HG02885 (cell line): ENCODE measurements at regions not wholly inside any gene's neighbourhood (a gene's known extent, or its start where the extent isn't known, plus 50 kb on each side); places are given as distances from the start of the nearest gene placed in this dataset.
"Not testable (repeated sequence)": the region's sequence is repeated elsewhere in the genome, so short reads cannot be mapped to it uniquely, and the experiment has no call there.

Experiments used
- ATAC-seq: cut with Tn5 transposase; IDR thresholded peaks from one replicate; pipeline ENCODE4 v1.9.1; 2021; ENCODE audit warnings: mild to moderate bottlenecking; ENCODE audit not compliant: unreplicated experiment, poor library complexity

DNA sequence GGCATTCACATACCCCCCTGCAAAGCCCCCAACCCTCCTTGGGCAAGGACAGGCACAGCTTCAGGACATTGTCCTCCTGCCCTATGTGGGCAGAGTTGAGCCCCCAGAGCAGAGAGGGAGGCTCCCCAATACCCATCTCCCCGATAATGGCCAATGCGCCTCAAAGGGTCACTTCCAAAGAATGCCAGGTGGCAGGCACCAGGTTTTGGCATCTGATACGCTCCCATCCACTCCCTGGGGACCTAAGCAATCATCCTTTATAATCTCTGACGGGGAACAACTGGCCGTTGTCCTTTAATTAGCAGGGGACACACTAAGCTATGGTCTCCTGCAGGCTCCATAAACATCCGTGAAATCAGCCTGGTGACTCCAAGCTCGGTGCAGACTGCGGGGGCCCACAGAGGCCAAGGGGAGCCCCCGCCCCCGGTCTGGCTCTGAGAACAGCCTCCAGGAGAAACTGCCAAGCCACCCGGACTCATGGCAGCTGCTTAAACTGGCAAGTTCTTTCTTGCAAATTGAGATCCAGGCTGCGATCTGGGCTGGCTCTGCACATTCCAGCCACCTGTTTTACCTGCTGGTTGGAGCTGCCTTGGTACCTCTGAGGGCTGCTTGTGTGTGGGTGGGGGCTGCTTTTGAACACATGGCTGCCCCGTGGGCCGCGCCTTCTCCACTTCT, 123.2 kb upstream of the SULF2 start:
- ATAC-seq = not testable (repeated sequence)

DNA sequence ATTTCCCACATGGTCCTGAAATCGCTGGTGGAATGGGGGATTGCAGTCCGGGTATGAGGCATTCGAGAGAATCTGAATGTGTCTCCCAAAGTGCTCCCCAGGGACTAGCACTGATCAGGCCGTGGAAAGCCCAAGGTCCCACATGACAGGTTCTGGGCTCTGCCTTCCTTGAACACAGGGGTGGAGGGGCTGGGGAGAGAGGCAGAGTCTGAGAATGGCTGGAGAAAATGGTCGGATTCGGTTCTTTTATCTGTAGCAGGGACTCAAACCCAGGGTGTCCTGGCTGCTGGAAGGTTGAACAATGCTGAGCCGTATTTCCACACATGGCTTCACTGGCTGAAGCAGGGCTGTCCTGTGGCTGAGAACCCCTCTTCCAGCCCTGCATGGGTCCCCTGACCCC, 122.7 kb upstream of the SULF2 start:
- not testable (repeated sequence) for ATAC-seq

DNA sequence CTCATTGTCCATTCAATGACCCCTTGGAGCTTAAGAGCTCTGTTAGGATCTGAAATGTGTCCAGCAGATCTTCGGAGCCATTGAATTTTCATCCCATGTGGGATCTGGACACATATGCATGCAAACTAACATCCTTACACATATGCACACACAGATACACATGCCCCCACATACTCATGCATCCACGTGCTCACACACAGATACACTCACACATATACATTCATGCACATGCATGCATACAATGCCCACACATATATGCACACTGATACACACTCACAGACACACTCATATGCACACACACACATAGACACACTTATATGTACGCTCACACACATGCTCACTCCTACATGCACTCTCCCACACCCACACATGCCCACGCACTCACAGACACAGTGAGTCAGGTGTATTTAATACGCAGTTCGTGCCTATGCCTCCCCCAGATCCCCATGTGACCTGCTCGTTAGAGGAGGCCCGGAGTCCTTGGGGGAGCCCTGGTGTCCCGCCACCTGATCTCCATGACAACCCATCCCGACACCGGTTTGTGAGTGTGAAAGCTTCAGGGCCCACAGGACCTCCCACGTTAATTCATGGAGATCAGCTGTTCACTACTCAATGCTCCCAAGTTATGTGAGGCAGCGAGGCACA, 121.9 kb upstream of the SULF2 start:
- ATAC-seq = no peak

DNA sequence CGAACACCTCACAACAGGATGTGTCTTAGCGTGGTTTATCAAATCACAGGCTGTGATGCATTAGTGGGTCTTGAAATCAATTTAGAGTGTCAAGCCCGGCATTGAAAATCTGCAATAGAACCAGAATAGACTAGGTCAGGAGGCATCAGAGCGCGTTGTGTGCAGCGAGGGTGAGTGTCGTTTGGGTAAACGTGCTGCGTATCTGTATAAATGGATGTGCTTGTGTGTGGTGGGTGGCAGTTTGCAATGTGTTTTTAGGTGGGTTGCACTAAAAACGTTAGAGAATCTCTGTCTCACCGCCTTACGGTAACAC, 121.0 kb upstream of the SULF2 start:
- ATAC-seq = no peak

DNA sequence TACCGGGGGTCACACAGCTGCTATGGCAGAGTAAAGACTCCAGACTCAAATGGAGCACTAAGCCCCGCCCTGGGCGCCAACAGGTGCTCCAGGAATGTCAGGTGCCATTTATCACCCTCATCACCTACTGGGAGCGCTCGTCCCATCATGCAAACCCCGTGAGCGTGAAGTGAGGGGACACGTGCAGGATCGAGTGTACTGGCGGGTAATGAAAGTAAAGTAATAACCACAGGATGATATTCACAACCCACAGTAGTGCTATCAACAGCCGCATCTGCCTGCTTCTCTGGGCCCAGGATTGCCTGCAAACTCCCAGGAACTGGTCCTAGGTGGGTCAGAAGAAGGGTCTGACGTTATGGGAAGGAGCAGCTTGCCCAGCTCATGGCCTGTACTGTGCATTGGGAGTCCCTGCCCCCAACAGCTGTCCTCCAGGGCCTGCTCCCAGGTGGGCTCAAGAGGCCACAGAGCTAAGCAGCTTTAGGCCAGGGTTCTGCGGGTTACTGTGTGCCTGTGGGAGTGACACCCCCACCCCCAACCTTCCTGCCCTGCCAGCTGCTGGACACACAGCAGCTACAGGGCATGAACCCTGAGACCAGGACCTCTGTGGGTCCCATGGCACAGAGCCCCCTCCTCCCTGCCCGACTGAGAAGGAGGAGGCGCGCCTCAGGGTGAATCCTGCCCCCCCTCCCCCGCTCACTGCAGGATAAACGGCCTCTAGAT, 120.5 kb upstream of the SULF2 start:
- no peak for ATAC-seq

DNA sequence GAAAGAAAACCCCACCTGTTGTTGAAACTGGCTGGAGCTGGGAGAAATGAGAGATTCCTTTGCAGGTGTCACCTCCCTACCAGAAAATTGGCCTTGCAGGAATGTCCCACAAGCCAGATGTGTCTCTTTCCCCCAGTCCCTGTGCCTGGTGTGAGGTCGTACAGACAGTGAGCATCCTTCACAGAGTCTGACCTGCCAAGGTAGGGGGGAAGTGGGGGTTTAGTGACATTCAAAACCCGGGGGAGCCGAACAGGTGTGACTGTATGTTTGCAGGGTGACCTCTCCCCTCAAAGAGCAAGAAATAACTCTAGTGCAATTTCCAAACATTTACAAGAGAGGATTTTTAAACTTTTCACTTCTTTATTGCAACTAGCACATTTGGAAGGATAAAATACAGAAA, 117.7 kb upstream of the SULF2 start:
- not testable (repeated sequence) for ATAC-seq

DNA sequence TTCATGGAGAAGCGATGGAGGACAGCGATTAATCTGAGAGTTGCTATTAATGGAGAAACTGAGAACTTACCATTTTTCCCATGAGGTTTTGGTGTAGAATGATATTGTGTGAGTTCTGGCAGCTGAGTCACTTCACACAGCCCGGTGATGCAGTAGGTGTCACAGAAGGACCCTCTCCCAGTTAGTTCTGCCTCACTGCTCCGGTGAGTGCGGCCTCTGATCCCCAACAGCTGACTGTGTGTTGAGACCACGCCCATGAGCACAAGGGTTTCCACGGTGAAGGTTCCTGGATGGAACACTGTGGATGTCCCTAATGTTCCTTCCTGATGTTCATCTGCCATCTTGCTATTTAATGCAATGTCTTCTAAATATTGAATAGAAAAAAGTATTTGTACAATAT, 114.0 kb upstream of the SULF2 start:
- ATAC-seq = not testable (repeated sequence)

DNA sequence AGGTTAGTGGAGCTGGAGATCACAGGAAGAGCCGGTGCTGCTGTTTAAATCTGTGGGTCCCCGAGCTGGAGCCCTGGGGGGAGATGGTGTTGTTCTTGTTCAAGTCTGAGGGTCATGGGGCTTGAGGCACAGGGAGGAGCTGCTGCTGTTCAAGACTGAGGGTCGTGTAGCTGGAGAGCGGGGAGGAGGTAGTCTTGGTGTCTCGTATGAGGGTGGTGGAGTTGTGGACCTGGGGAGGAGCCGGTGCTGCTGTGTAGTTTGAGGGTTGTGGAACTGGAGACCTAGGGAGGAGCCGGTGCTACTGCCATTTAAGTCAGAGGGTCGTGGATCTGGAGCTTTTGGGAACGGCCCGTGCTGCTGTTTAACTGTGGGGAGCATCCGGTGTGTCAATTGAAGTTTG, 112.2 kb upstream of the SULF2 start:
- ATAC-seq = no peak

DNA sequence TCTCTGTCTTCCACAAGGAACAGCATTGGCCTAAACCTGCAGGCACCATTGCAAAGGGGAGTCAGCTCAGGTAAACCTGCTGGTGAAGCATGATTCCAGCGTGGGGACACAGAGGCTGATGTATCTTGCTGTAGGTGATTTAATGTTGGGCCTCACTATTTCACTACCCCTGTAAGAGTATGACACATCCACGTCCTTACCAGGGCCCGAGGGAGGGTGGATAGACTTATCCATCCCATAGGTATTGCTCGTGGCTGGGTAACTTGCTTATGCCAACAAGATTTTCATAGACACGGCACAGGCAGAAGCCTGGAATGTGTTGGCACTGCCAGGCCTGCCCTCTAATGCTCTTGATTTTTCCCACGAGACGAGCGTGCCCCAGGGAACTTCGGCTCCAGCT, 107.4 kb upstream of the SULF2 start:
- not testable (repeated sequence) for ATAC-seq

DNA sequence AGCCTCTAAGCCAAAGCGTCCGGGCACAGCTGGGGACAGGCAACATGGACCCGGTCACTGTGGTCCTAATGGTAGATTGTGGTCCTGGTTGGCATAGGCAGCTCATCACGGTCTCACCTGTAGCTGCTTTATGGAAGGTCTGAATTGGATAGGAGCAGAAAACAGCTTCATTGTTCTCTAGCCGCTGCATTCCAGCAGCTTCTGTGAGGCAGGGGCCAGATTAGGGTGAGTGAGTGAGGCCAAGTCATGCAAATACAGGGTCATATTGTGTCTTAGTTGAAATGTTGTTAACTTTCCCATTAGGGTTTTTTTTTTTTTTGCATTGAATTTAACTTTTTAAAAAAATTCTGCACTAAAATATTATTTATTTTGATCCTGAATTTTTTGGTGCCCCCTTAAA, 105.4 kb upstream of the SULF2 start:
- ATAC-seq = not testable (repeated sequence)

DNA sequence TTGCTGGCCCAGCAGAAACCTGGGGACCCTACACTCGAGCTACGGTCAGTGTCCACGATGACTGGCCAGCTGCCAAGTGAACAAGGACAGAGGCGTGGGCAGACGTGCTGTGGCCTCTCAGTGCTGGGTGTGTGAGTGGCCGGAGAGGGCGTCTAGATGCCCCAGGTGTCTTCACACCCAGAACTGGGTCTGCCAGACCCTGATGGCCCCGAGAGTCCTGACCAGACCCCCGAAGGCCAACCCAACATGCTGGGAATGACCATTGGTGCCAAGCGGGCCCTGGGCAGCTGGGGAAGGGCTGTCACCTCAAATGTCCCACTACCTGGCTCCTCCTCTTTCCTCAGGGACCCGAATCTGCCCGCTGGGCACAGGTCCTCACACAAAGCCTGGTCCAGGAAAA, 104.5 kb upstream of the SULF2 start:
- ATAC-seq = not testable (repeated sequence)

DNA sequence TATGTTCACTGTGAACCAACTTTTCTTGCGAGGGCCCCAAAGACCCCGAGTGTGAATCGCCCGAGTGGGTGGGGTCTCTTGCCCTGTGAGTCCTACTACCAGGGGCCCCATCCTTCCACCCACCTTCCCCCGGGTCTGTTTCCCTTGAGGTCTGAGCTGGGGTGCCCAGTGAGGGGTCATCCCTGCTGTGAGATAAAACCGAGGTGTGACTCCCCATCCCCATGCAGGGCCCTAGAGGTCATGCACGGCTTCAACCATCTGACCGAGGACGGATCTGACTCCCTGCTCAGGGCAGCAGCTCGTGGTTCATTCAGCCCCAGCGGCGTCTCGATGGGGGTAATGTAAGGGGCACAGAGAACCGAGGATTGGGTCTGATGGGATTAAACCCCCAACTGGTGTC, 103.1 kb upstream of the SULF2 start:
- ATAC-seq = no peak

DNA sequence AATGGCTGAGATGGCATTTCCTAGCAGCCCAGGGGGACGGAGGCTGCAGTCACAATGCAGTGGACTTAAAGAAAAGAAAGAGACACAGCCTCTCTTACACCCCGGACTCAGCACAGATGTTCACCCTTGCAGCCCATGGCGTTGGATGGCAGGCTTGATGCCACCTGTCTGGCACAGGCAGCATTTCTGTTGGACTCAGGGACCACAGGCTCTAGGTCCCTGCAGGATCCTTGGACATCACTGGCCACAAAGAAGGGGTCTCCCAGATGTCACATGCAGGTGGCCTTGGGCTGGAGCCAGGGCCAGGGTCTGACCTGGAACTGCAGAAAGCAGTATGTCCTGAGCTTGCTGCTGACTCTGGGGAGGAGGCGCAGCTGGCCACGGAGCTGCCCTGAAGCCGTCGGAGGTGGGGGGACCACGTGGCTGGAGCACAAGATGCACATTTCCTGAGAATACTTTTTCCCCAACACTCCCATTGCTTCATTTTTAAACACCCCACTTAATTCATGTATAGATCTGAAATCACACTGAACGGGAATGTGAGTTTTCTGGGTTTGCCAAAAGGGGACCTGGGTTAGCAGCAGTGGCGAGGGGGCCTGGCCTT, 102.3 kb upstream of the SULF2 start:
- ATAC-seq = no peak

DNA sequence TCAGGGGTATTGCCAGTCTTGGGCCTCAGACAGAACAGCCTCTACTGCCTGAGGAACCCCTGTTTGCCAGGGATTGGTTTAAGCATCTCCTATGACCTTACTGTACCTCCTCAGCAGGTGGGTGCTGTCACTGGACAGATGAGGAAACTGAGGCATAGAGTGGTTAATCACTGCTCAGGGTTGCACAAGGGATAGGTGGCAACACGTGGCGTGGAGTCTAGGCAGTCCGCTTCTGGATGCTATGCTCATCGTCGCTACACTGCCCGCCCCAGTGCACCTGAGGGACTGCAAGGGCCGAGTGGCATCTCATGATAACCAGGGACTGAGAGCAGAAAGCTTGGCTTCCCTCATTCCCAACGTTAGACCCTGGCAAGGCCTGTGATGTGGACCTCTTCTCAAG, 101.8 kb upstream of the SULF2 start:
- no peak for ATAC-seq

DNA sequence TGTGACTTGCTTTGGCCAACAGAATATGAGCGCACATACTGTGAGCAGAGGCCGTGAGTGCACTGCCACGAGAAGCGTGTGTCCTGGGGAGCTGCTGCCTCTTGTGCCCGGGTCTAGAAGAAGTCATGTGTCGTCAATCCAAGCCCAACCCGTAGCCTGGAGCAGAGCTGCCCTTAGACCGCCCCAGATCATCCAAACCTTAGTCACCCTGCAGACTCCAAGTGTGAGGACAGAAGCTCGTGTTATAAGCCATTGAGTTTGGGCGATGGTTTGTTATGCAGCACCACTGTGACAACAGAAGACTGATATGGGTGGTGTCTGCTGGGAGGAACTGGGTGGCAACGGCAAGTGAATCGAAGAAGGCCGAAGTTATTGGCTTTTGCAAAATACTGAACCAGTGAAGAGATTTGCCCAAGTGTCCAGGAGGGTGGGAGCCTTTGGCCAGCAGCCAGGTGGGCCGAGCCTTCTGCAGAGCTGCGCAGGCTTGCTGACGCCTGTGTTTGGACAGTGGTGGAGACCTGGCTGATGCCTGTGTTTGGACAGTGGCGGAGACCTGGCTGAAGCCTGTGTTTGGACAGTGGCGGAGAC, 101.3 kb upstream of the SULF2 start:
- no peak for ATAC-seq

DNA sequence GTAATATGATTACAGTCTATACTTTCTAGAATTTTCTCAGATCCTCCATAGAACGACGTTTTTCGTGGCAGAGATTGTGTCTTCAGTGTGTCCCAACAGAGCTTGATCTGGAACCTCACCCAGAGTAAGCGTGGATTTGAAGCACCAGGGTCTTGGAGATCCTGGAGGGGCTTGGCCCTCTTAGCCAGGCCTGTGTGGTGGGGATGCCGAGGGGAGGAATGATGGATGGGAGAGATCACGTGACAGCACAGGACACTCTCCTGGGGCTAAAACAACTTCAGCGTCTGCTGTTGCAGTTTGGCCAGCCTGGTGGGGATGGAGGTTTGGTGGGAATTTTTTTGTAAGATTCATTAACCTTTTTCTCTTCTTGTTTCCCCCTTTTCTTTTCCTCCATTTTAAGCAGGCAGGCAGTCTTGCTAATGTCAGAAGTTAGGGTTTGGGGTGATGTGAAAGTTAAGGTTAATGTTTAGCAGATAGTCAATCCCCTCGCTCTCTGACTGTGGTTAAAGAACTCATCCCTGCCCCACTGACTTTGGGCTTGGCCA, 100.7 kb upstream of the SULF2 start:
- ATAC-seq = no peak

DNA sequence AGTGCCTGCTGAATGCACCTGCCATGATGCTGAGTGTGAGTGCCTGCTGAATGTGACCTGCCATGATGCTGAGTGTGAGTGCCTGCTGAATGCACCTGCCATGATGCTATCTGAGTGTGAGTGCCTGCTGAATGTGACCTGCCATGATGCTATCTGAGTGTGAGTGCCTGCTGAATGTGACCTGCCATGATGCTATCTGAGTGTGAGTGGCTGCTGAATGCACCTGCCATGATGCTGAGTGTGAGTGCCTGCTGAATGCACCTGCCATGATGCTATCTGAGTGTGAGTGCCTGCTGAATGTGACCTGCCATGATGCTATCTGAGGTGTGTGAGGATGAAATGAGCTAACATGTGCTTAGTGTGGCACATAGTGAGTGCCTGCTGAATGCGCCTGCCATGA, 98.7 kb upstream of the SULF2 start:
- ATAC-seq = not testable (repeated sequence)

DNA sequence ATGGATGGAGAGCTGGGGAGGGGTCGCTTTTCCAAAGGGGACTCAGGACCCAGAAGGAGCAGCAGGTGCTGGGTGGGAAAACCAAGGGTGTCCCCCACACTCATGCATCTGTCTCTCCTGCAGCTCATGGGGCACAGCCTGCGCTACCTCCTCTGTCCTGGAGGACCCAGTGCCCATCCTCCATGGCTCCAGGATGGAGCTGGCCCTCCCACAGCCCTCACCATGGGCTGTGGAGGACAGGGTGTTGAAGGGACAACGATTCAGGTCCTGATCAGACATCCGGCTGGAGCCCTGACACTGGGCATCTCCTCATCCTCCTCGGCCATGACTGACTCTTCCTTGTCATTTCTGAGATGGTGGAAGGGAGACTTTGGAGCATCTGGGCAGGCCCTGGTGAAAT, 97.9 kb upstream of the SULF2 start:
- no peak for ATAC-seq

DNA sequence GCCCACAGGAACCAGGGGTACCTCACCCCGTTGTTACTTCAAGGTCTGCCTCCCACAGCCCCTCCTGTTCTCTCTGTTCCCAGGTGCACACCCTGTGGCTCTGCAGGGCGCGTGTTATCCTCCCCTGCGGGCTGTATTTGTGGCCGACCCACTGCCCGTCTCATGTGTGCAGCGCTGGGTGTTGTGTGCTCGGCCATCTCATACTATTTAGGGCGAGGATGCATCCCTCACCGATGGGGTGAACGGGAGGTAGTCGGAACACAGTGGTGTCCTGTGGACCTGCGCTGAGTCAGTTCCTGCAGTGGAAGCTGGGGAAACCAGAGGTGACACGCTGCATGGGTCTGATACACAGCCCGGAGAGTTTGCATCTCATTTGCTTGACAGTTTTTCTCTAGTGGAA, 94.5 kb upstream of the SULF2 start:
- no peak for ATAC-seq

DNA sequence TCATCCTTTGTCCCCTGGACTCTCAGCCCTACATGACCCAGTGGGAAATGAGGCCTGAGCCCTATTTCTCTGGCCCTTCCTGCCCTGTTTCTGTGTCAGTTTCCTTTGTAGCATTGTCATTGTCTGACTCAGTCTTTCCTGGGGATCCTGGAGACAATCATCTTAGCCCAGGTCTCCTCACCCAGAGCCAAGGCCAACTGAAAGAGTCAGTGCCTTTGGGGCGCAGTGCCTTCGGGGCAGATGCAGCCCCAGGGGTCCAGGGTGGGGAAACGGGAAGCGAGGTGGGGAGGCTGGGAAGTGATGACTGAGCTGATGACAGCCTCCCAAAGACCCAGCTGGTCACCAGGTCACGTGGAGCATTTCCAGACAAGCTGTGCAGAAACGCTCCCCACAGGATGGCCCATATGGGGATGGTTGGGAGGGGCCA, 93.3 kb upstream of the SULF2 start:
- no peak for ATAC-seq
